ENCODE measurements at regions not wholly inside any gene's neighbourhood (a gene's known extent, or its start where the extent isn't known, plus 50 kb on each side); places are given as distances from the start of the nearest gene placed in this dataset.
"Not testable (repeated sequence)": the region's sequence is repeated elsewhere in the genome, so short reads cannot be mapped to it uniquely, and the experiment has no call there.

DNA sequence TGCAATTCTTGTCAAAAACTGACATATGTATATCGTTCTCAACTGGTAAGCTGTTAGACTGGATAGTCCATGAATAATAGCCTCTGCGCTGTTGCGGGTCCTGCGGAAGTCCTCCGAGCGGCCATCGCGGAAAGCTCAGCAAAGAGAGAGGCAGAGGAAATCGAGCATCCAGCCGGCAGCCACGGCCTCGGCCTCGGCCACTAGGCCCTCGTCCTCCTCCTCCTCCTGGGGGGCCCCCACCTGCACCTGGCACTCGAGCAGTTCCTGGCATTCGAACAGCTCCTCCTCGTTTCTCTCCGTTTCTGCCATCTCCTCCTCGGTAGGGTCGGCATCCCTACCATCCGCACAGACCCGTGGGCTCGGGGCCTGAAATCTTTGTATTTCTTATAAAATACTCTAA is 111.2 kb upstream of the CYLC1 start:
- TF ChIP-seq, protein P1, sequence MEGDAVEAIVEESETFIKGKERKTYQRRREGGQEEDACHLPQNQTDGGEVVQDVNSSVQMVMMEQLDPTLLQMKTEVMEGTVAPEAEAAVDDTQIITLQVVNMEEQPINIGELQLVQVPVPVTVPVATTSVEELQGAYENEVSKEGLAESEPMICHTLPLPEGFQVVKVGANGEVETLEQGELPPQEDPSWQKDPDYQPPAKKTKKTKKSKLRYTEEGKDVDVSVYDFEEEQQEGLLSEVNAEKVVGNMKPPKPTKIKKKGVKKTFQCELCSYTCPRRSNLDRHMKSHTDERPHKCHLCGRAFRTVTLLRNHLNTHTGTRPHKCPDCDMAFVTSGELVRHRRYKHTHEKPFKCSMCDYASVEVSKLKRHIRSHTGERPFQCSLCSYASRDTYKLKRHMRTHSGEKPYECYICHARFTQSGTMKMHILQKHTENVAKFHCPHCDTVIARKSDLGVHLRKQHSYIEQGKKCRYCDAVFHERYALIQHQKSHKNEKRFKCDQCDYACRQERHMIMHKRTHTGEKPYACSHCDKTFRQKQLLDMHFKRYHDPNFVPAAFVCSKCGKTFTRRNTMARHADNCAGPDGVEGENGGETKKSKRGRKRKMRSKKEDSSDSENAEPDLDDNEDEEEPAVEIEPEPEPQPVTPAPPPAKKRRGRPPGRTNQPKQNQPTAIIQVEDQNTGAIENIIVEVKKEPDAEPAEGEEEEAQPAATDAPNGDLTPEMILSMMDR (IDR thresholded peaks at IDR 0.05; ENCODE audit: low read depth, low read length): not testable (repeated sequence)
- not testable (repeated sequence) for TF ChIP-seq EZH2phosphoT487 (IDR thresholded peaks at IDR 0.05; ENCODE audit: low read depth)

Data from OCI-LY3 (cell line).